Midbrain (tissue), 1 donor: ENCODE measurements at regions not wholly inside any gene's neighbourhood (a gene's known extent, or its start where the extent isn't known, plus 50 kb on each side); places are given as distances from the start of the nearest gene placed in this dataset.
"Not testable (repeated sequence)": the region's sequence is repeated elsewhere in the genome, so short reads cannot be mapped to it uniquely, and the experiment has no call there.

Source experiments
- DNase-seq: peaks from one replicate; lab custom pipeline; 2025; lab: John Stamatoyannopoulos, UW

DNA sequence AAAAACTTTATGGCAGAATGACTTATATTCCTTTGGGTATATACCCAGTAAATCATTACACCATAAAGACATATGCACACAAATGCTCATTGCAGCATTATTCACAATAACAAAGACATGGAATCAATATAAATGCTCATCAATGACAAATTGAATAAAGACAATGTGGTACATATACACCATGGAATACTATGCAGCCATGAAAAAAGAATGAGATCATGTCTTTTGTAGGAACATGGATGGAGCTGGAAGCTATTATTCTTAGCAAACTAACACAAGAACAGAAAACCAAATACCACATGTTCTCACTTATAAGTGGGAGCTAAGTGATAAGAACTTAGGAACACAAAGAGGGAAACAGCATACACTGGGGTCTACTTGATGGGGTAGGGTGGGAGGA lies 321.7 kb downstream of the ZNF674 start:
- DNase-seq: not testable (repeated sequence)

- no peak for DNase-seq
These were observed 324.4 kb downstream of the ZNF674 start for GRCh38 chrX:46220822-46221221.

- no peak for DNase-seq
These were observed 326.8 kb downstream of the ZNF674 start for GRCh38 chrX:46218373-46218772.

- no peak for DNase-seq
These were observed 328.8 kb downstream of the ZNF674 start for GRCh38 chrX:46216406-46216805.

DNA sequence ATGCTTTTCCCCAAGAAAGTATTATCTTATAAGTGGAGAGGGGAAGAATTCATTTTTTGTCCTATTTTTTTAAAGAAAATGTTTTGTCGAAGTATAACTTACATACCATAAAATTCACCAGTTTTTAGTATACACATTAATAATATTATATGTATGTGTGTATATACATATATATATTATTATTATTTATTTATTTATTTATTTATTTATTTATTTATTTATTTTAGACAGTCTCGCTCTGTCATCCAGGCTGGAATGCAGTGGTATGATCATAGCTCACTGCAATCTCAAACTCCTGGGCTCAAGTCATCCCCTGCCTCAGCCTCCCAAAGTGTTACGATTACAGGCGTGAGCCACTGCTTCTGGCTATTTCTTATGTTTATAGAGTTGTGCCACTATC lies 334.1 kb downstream of the ZNF674 start:
- DNase-seq: no peak

GRCh38 chrX:46209768-46210167 lies 335.5 kb downstream of the ZNF674 start:
- DNase-seq: no peak

DNA sequence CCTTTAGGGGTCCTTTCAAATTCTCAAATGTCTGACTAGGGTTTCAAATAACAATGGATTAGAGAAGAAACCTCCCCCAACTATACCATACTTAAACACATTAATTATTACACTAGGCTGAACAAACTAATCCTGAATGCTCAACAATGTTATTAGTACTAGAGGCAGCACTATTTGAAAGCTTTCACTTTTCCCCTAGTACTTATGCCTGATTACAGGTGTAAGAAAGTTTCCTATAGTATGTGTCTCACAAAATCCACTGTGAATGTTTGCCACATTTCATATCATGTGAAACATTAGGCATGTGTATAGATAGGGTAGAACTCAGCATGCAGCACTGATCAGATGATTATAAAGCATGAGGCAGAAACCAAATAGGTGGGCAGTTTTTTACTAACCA lies 336.2 kb downstream of the ZNF674 start:
- DNase-seq: no peak

GRCh38 chrX:46208225-46208854 lies 336.9 kb downstream of the ZNF674 start:
- no peak for DNase-seq

DNA sequence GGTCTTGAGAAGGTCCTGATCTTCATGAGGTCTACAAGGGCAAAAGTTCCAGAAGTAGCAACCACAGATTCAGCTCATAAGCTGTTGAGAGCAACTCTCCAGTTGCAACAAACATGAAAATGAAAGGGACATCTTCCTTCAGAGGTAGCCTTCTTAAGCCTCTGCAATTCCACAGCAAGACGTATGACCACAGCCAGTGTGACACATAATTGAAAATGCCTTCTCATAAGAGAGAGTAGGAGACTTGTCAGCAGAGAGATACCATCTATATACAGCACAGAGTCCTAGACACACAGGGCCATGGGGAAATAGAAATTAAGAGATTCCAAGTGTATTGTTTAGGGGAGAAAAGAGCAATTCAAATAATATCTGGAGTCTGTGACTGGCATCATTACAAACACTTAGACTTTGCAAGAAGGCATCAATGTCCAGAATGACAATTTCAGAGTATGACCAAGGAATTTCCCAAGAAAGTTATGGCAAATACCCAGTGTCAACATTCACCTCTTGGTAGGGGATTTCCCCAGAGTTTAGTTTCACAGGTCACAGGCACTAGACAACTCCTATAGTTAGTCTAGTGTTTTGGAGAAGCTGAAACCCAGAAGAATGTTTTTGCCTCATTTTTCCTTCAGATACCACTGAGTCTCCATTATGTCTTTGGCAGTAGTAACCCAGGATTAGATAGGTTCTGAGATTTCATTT lies 340.3 kb downstream of the ZNF674 start:
- no peak for DNase-seq

GRCh38 chrX:46202733-46203514 lies 342.3 kb downstream of the ZNF674 start:
- DNase-seq: no peak

- no peak for DNase-seq
These were observed 344.8 kb downstream of the ZNF674 start for GRCh38 chrX:46200413-46200812.

- DNase-seq: no peak
These were observed 346.4 kb downstream of the ZNF674 start for GRCh38 chrX:46198858-46199257.

DNA sequence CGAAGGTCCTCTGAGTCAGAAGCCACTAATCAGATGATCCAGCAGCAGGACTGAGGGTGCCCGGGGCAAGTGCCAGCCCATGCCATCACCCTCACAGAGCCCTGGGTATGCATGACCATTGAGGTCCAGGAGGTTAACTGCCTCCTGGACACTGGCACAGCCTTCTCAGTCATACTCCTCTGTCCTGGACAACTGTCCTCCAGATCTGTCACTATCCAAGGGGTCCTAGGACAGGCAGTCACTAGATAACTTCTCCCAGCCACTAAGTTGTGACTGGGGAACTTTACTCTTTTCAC lies 358.5 kb downstream of the ZNF674 start:
- not testable (repeated sequence) for DNase-seq

DNA sequence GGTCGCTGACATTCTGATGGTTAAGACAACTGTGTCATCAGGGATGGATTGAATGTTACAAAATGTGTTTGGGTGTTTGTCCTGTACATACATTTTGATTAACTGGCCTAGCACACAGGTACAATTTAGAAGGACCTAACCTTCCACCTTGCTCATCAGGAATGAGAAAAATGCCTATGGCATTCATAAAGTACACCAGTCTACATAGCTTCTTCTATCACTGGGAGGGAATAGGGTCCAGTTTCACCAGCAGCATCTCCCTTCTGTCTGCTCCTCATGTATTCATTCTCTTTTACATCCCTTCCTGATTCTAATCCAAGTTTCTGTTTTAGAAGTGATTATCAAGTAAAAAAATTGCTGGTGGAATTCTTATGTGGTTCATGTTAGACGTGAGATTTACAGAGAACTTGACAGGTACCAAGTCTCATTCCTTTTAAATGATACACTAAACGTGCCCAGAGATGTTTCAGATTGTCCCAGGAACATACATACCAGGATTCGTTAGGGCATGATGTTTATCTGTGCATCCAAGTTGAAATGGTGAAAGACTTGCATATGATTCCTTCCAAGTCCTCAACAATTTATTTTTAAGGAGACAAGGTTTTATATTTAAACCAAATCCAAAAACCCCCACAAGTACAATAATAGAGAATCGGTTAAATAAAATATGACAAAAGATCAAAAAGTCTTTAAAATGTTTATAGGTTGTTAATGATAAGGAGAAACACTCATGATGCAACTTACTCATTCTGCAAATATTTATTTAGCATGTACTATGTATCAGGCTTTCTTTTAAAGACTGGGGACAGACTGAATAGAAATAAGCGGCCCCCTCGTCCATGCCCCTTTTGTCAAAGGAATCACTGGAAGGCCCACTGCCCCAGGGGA lies 359.1 kb downstream of the ZNF674 start:
- DNase-seq: no peak

DNA sequence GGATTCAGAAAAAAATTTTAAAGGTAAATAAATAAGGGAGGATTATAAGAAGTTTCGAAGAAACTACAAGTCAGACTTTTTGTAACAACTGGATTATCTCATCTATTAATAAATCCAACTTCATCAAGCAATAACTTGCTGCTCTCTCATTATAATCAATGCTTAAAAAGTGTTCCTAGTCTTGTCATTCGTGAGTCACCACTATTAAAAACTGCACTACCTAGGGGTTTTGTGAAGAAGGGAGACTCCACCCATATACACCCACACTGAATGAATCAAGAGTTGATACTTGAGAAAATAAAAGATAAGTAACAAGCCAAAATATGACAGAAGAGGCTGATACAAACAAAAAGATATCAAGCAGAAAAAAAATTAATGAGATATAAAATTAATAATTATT lies 360.5 kb downstream of the ZNF674 start:
- no peak for DNase-seq

- DNase-seq: no peak
These were observed 364.9 kb downstream of the ZNF674 start for GRCh38 chrX:46180258-46180687.

GRCh38 chrX:46179748-46180147 lies 365.5 kb downstream of the ZNF674 start:
- DNase-seq: no peak

- DNase-seq: no peak
These were observed 366.5 kb downstream of the ZNF674 start for GRCh38 chrX:46178763-46179162.

GRCh38 chrX:46173159-46173558 lies 372.1 kb downstream of the ZNF674 start:
- no peak for DNase-seq

- not testable (repeated sequence) for DNase-seq
These were observed 373.8 kb downstream of the ZNF674 start for GRCh38 chrX:46171457-46171856.

- DNase-seq: no peak
These were observed 375.4 kb downstream of the ZNF674 start for GRCh38 chrX:46169808-46170207.

DNA sequence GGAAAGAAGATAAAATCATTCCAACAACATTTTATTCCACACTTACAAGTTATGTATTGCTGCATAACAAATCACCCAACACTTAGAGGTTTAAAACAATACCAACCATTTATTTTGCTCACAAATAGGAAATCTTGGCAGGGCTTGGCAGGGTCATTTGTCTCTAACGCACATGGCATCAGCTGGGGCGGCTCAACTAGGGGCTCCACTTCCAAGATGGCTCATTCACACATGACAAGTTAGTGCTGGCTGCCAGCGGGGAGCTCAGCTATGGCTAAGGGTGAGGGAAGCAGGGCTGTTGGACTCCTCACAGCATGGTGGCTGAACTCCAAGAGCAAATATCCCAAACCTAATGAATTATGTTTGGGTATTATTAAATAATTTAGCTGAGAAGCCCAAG lies 377.0 kb downstream of the ZNF674 start:
- no peak for DNase-seq
